GM12878 (cell line): ENCODE measurements at regions not wholly inside any gene's neighbourhood (a gene's known extent, or its start where the extent isn't known, plus 50 kb on each side); places are given as distances from the start of the nearest gene placed in this dataset.
A peak's percentile ranks its signal among the peaks of the same experiment; 100 is the strongest.

ENCODE experiments used
- ATAC-seq: fragments of 200-7000 bp; cut with Tn5 transposase; 3 replicates; pipeline ENCODE4 v1.9.1; 2020; ENCODE audit warnings: mild to moderate bottlenecking, moderate library complexity
- BruUV-seq: library from RNA; stranded (reverse); fragments of 400-500 nt; replicated peaks from 2 replicates; lab custom pipeline; 2021; lab: Mats Ljungman, UMichigan
- CTCF ChIA-PET: fragments of 300-600 bp; sonication (Branson Sonifier 250); formaldehyde crosslinking; extraction: SDS; loops from one replicate; lab custom pipeline; 2021; ENCODE audit warnings: inconsistent platforms; lab: Yijun Ruan, JAX
- POLR2A ChIA-PET: fragments of 350-600 bp; formaldehyde crosslinking; extraction: SDS; loops from one replicate; lab custom pipeline; 2021; ENCODE audit warnings: inconsistent platforms; lab: Charles Lee
- RAD21 ChIA-PET: fragments of 300-600 bp; sonication (Branson Sonifier 250); formaldehyde crosslinking; loops from one replicate; lab custom pipeline; 2023; ENCODE audit warnings: antibody characterized with exemption; ENCODE audit not compliant: unreplicated experiment; lab: Charles Lee
- SMC1A ChIA-PET: fragments of 300-600 bp; sonication (Branson Sonifier 250); formaldehyde crosslinking; loops from one replicate; lab custom pipeline; 2023; ENCODE audit not compliant: unreplicated experiment, uncharacterized antibody; lab: Charles Lee
- DNase-seq: peaks from one replicate; pipeline ENCODE4 v3.0.0-alpha.2; 2011; ENCODE audit warnings: low read depth, low spot score
- FAIRE-seq: peaks from 3 replicates; lab custom pipeline; 2011; peaks lifted over from hg19 to GRCh38; lab: Jason Lieb, UNC
- H2AFZ ChIP-seq: 2 replicates; pipeline ENCODE4 v1.6.0; 2011; ENCODE audit warnings: low read depth, low read length, control low read depth; ENCODE audit not compliant: control insufficient read depth
- H3K27ac ChIP-seq: 2 replicates; pipeline ENCODE4 v1.5.1; 2011; ENCODE audit warnings: control low read depth; ENCODE audit not compliant: control insufficient read depth, insufficient read depth
- H3K27me3 ChIP-seq, 2 experiments: replicated peaks in 1 of 2; 2 replicates each; pipeline versions ENCODE4 v1.6.0 to v1.6.1; 2011; ENCODE audit warnings: low read length in 1 of 2; ENCODE audit not compliant: control insufficient read depth in 2 of 2, insufficient read depth in 2 of 2
- H3K36me3 ChIP-seq, 2 experiments: 2 replicates each; pipeline ENCODE4 v1.5.1; 2011; ENCODE audit warnings: low read length in 1 of 2; ENCODE audit not compliant: control insufficient read depth in 2 of 2, insufficient read depth in 2 of 2
- H3K4me1 ChIP-seq: 2 replicates; pipeline ENCODE4 v1.6.1; 2011; ENCODE audit warnings: mild to moderate bottlenecking, low read length, moderate library complexity, mixed read lengths; ENCODE audit not compliant: control insufficient read depth, insufficient read depth
- H3K4me2 ChIP-seq: 2 replicates; pipeline ENCODE4 v1.6.0; 2011; ENCODE audit warnings: control low read depth; ENCODE audit not compliant: control insufficient read depth, insufficient read depth
- H3K4me3 ChIP-seq: fragments of 200-600 bp; sonication (generic); 2 replicates; pipeline ENCODE4 v1.5.1; 2016
- H3K79me2 ChIP-seq: 2 replicates; pipeline ENCODE4 v1.6.0; 2011; ENCODE audit warnings: low read length; ENCODE audit not compliant: control insufficient read depth, insufficient read depth
- H3K9ac ChIP-seq: 2 replicates; pipeline ENCODE4 v1.8.0; 2011; ENCODE audit warnings: low read length, control low read depth, mixed read lengths; ENCODE audit not compliant: control insufficient read depth, insufficient read depth
- H3K9me3 ChIP-seq: replicated peaks from 3 replicates; pipeline ENCODE4 v1.5.1; 2011; ENCODE audit warnings: mild to moderate bottlenecking, low read length; ENCODE audit not compliant: control insufficient read depth, insufficient read depth
- H4K20me1 ChIP-seq: 2 replicates; pipeline ENCODE4 v1.6.0; 2011; ENCODE audit not compliant: control insufficient read depth, insufficient read depth
- CBX5 ChIP-seq: sonication (generic); IDR thresholded peaks from 2 replicates; pipeline ENCODE4 v1.6.1; 2016; ENCODE audit warnings: low read depth, moderate library complexity, mild to moderate bottlenecking, inconsistent platforms
- CEBPB ChIP-seq, 2 experiments: fragments of 150-350 bp in 1 of 2; IDR thresholded peaks; 2 replicates each; pipeline ENCODE4 v1.6.1; 2012 to 2014; ENCODE audit warnings: low read depth in 2 of 2, low read length in 2 of 2, borderline replicate concordance in 1 of 2, inconsistent platforms in 1 of 2
- CREM ChIP-seq: IDR thresholded peaks from 2 replicates; pipeline ENCODE4 v1.6.1; 2014; ENCODE audit warnings: antibody characterized with exemption, low read depth
- EP300 ChIP-seq, 2 experiments: fragments of 150-350 bp in 1 of 2; IDR thresholded peaks; 2 replicates each; pipeline ENCODE4 v1.6.1; 2011 to 2012; ENCODE audit warnings: low read depth in 2 of 2, low read length in 2 of 2, borderline replicate concordance in 1 of 2, improper control_type of control experiment in 1 of 2, inconsistent platforms in 1 of 2; ENCODE audit not compliant: control insufficient read depth in 1 of 2
- FOXM1 ChIP-seq: IDR thresholded peaks from 2 replicates; pipeline ENCODE4 v1.6.1; 2012; ENCODE audit warnings: low read depth, mild to moderate bottlenecking, inconsistent platforms, low read length, moderate library complexity
- GABPA ChIP-seq: IDR thresholded peaks from 2 replicates; pipeline ENCODE4 v1.6.1; 2014; ENCODE audit warnings: antibody characterized with exemption, low read depth, mild to moderate bottlenecking, inconsistent platforms
- IKZF2 ChIP-seq, 2 experiments: fragments of 450-650 bp; IDR thresholded peaks; 2 replicates each; pipeline ENCODE4 v1.6.1; 2017; ENCODE audit warnings: mild to moderate bottlenecking in 2 of 2, moderate library complexity in 2 of 2
- JUNB ChIP-seq: IDR thresholded peaks from 2 replicates; pipeline ENCODE4 v1.6.1; 2016; ENCODE audit warnings: antibody characterized with exemption, mild to moderate bottlenecking
- MEF2A ChIP-seq: IDR thresholded peaks from 2 replicates; pipeline ENCODE4 v1.6.1; 2011; ENCODE audit warnings: low read depth, mild to moderate bottlenecking, low read length, moderate library complexity; ENCODE audit not compliant: insufficient read depth
- MEF2B ChIP-seq: fragments of 450-650 bp; IDR thresholded peaks from 2 replicates; pipeline ENCODE4 v1.6.1; 2018; ENCODE audit warnings: mild to moderate bottlenecking, moderate library complexity; ENCODE audit not compliant: partially characterized antibody, poor library complexity, severe bottlenecking
- NFIC ChIP-seq: IDR thresholded peaks from 2 replicates; pipeline ENCODE4 v1.6.1; 2012; ENCODE audit warnings: low read depth, mild to moderate bottlenecking, inconsistent platforms, low read length, moderate library complexity
- NFYB ChIP-seq: IDR thresholded peaks from 2 replicates; pipeline ENCODE4 v1.6.1; 2011; ENCODE audit warnings: low read depth, mild to moderate bottlenecking, low read length, improper control_type of control experiment, moderate library complexity; ENCODE audit not compliant: insufficient read depth
- RUNX3 ChIP-seq: IDR thresholded peaks from 2 replicates; pipeline ENCODE4 v1.6.1; 2012; ENCODE audit warnings: low read length, inconsistent platforms
- TCF3 ChIP-seq: IDR thresholded peaks from 2 replicates; pipeline ENCODE4 v1.6.1; 2012; ENCODE audit warnings: low read depth, mild to moderate bottlenecking, low read length, borderline replicate concordance; ENCODE audit not compliant: insufficient read depth
- WGBS: methylation state at CpG from one replicate; pipeline ENCODE4 v1.1.6; 2016; ENCODE audit warnings: low lambda C conversion rate; ENCODE audit not compliant: insufficient replicate concordance, insufficient coverage; ENCODE audit errors: missing lambda C conversion rate; 5-methylcytosine and 5-hydroxymethylcytosine counted together
- in situ Hi-C: fragments of 300-500 bp; cut with MboI; formaldehyde crosslinking; loops from 9 replicates; pipeline ENCODE4 v1.14.3; 2018; ENCODE audit warnings: mixed read lengths
- intact Hi-C: fragments of 100-400 bp; cut with micrococcal nuclease; formaldehyde crosslinking; loops from one replicate; pipeline ENCODE4 v1.14.2; 2022; ENCODE audit not compliant: unreplicated experiment
- TF ChIP-seq, protein P1 (sequence below): fragments of 450-650 bp; IDR thresholded peaks from 2 replicates; pipeline ENCODE4 v1.6.1; 2017; ENCODE audit warnings: borderline replicate concordance
- TF ChIP-seq, protein P2 (sequence below): IDR thresholded peaks from 2 replicates; pipeline ENCODE4 v1.6.1; 2011; ENCODE audit warnings: borderline replicate concordance, low read depth, mild to moderate bottlenecking, moderate library complexity, low read length; ENCODE audit not compliant: insufficient read depth, poor library complexity, severe bottlenecking
- TF ChIP-seq, protein P3 (sequence below): IDR thresholded peaks from 2 replicates; pipeline ENCODE4 v1.6.1; 2012; ENCODE audit warnings: low read length, inconsistent platforms

DNA sequence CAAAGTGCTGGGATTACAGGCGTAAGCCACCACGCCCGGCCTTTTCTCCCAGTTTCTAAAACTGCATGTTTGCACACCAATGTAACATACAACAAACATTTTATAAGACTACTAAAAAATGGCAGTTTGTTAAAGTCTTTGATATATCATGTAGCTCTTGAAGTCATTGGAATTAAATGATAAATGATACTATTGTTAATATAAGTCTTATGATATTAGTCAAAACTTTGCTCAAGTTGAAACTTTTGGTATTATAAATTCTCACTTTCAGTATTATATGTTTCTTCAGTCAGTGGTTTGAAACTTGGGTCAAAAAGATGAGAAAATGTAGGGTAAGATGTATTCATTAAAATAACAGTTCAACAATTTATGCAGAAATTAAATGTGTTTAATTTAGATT is 117.6 kb upstream of the TBL1XR1 start:
- POLR2A ChIA-PET, result no interaction called here
- FAIRE-seq (no peak), ATAC-seq (peak; percentile 73), DNase-seq (no peak)
- no TSS peak for BruUV-seq
- Histone ChIP-seq H3K27me3 (no peaks in the 10 kb centered on the region), H3K79me2 (no peaks in the 10 kb centered on the region), H3K4me1 (peaks cover 9% of the 10 kb centered on the region), H3K4me2 (peak overlapping the region; percentile 4; the same call in 1 of the 2 replicates), H3K9me3 (peaks cover 7% of the 10 kb centered on the region; the same call in 2 of the 3 replicates), H4K20me1 (no peaks in the 10 kb centered on the region), H3K27ac (peak overlapping the region; percentile 9; the same call in 1 of the 2 replicates), H3K4me3 (no peak overlapping the region), H3K36me3 (no peaks in the 10 kb centered on the region), H3K9ac (no peak overlapping the region), H2AFZ (no peak overlapping the region)
- in situ Hi-C loops (no loop called here), intact Hi-C loops (loop anchor here (5.0 kb wide), 1 partner anchor 118 kb away; the partner anchor contains the start of gene TBL1XR1)
- CTCF ChIA-PET, result no interaction called here
- RAD21 ChIA-PET, result no interaction called here
- SMC1A ChIA-PET, result interaction anchor here (1.4 kb wide), 1 partner anchor 172 kb away, joined by 3 read pairs; no protein-coding TSS in a partner anchor
- 62% methylated on average over 3 of the region's 3 CpGs for WGBS
- TF ChIP-seq EP300 (IDR thresholded peaks at IDR 0.05; ENCODE audit: borderline replicate concordance in 1 of 2, control insufficient read depth in 1 of 2, low read depth in 2 of 2, low read length in 2 of 2) (no peak; a peak in 1 of 4 replicates), JUNB (peak; percentile 99), CBX5 (peak; percentile 31; the same call in 1 of the 2 replicates), IKZF2 (IDR thresholded peaks at IDR 0.05) (peak; percentile 14 to 39; a peak in 1 of 4 replicates), GABPA (peak; percentile 57), MEF2B (peak; percentile 14), TCF3 (no peak), CREM (peak; percentile 56; the same call in 1 of the 2 replicates), NFYB (no peak), NFIC (peak; percentile 94), CEBPB (IDR thresholded peaks at IDR 0.05; ENCODE audit: borderline replicate concordance in 1 of 2, low read depth in 2 of 2, low read length in 2 of 2) (peak in 1 of 2 experiments; percentile 34; a peak in 1 of 4 replicates), FOXM1 (peak; percentile 69; the same call in 1 of the 2 replicates), RUNX3 (peak; percentile 77; the same call in 1 of the 2 replicates), MEF2A (peak; percentile 56; the same call in 1 of the 2 replicates)
- TF ChIP-seq, protein P1, sequence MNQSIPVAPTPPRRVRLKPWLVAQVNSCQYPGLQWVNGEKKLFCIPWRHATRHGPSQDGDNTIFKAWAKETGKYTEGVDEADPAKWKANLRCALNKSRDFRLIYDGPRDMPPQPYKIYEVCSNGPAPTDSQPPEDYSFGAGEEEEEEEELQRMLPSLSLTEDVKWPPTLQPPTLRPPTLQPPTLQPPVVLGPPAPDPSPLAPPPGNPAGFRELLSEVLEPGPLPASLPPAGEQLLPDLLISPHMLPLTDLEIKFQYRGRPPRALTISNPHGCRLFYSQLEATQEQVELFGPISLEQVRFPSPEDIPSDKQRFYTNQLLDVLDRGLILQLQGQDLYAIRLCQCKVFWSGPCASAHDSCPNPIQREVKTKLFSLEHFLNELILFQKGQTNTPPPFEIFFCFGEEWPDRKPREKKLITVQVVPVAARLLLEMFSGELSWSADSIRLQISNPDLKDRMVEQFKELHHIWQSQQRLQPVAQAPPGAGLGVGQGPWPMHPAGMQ, result no peak
- TF ChIP-seq, protein P2, sequence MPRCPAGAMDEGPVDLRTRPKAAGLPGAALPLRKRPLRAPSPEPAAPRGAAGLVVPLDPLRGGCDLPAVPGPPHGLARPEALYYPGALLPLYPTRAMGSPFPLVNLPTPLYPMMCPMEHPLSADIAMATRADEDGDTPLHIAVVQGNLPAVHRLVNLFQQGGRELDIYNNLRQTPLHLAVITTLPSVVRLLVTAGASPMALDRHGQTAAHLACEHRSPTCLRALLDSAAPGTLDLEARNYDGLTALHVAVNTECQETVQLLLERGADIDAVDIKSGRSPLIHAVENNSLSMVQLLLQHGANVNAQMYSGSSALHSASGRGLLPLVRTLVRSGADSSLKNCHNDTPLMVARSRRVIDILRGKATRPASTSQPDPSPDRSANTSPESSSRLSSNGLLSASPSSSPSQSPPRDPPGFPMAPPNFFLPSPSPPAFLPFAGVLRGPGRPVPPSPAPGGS, result no peak
- TF ChIP-seq, protein P3, sequence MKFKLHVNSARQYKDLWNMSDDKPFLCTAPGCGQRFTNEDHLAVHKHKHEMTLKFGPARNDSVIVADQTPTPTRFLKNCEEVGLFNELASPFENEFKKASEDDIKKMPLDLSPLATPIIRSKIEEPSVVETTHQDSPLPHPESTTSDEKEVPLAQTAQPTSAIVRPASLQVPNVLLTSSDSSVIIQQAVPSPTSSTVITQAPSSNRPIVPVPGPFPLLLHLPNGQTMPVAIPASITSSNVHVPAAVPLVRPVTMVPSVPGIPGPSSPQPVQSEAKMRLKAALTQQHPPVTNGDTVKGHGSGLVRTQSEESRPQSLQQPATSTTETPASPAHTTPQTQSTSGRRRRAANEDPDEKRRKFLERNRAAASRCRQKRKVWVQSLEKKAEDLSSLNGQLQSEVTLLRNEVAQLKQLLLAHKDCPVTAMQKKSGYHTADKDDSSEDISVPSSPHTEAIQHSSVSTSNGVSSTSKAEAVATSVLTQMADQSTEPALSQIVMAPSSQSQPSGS, result peak; percentile 79
